Lower lobe of right lung (tissue), 2 donors: ENCODE measurements at regions not wholly inside any gene's neighbourhood (a gene's known extent, or its start where the extent isn't known, plus 50 kb on each side); places are given as distances from the start of the nearest gene placed in this dataset.

Source experiments
- ATAC-seq, 2 donors: fragments of 200-7000 bp; cut with Tn5 transposase; one replicate each; pipeline ENCODE4 v1.9.1; 2020 to 2022; ENCODE audit warnings: mild to moderate bottlenecking in 2 of 2, moderate library complexity in 2 of 2
- DNase-seq: peaks from one replicate; pipeline ENCODE4 v3.0.0-alpha.2; 2020
- H3K27ac ChIP-seq: fragments of 200-600 bp; one replicate; pipeline ENCODE4 v1.8.0; 2022
- H3K27me3 ChIP-seq: fragments of 200-600 bp; one replicate; pipeline ENCODE4 v1.8.0; 2022; ENCODE audit warnings: low read depth
- H3K36me3 ChIP-seq: fragments of 200-600 bp; one replicate; pipeline ENCODE4 v1.8.0; 2022; ENCODE audit warnings: mild to moderate bottlenecking
- H3K4me1 ChIP-seq: fragments of 200-600 bp; one replicate; pipeline ENCODE4 v1.8.0; 2022
- H3K4me3 ChIP-seq: fragments of 200-600 bp; one replicate; pipeline ENCODE4 v1.8.0; 2022; ENCODE audit warnings: mild to moderate bottlenecking
- H3K9me3 ChIP-seq: fragments of 200-600 bp; one replicate; pipeline ENCODE4 v1.8.0; 2022
- CTCF ChIP-seq: fragments of 200-600 bp; IDR thresholded peaks from one replicate; pipeline ENCODE4 v1.8.0; 2022; ENCODE audit warnings: antibody characterized with exemption, mild to moderate bottlenecking
- intact Hi-C: fragments of 100-400 bp; cut with DNase I; formaldehyde crosslinking; loops from one replicate; pipeline ENCODE4 v1.11.0; 2022
- donor health status: DM: no; HTN: yes; CAD: no; lungs with severe emphysema.

- no peak for TF ChIP-seq CTCF
- ATAC-seq, result no peak
These were observed 571.7 kb upstream of the LRFN5 start for GRCh38 chr14:41034969-41035368.

GRCh38 chr14:41022932-41023331 lies 583.7 kb upstream of the LRFN5 start:
- Histone ChIP-seq H3K4me1 (no peaks in the 10 kb centered on the region), H3K4me3 (no peak overlapping the region), H3K9me3 (no peaks in the 10 kb centered on the region), H3K27me3 (no peaks in the 10 kb centered on the region), H3K27ac (no peak overlapping the region), H3K36me3 (no peaks in the 10 kb centered on the region)
- no peak for TF ChIP-seq CTCF
- intact Hi-C loops, result no loop called here
- no peak for ATAC-seq
- no peak for DNase-seq

More at GRCh38 chr14:41034969-41035368, 571.7 kb upstream of the LRFN5 start:
- H3K36me3 ChIP-seq, result no peaks in the 10 kb centered on the region
- H3K9me3 ChIP-seq, result no peaks in the 10 kb centered on the region
- DNase-seq, result no peak
- intact Hi-C loops, result no loop called here
- H3K27ac ChIP-seq, result no peak overlapping the region
- H3K27me3 ChIP-seq, result no peaks in the 10 kb centered on the region
- H3K4me1 ChIP-seq, result no peaks in the 10 kb centered on the region
- H3K4me3 ChIP-seq, result no peak overlapping the region

GRCh38 chr14:41016213-41016612 lies 590.5 kb upstream of the LRFN5 start:
- Histone ChIP-seq H3K36me3 (no peaks in the 10 kb centered on the region), H3K27me3 (no peaks in the 10 kb centered on the region), H3K27ac (no peak overlapping the region), H3K4me1 (no peaks in the 10 kb centered on the region), H3K9me3 (no peaks in the 10 kb centered on the region), H3K4me3 (no peak overlapping the region)
- no peak for TF ChIP-seq CTCF
- intact Hi-C loops, result no loop called here
- ATAC-seq, result no peak
- DNase-seq, result no peak

- Histone ChIP-seq H3K4me1 (no peaks in the 10 kb centered on the region), H3K9me3 (no peaks in the 10 kb centered on the region), H3K27me3 (no peaks in the 10 kb centered on the region), H3K27ac (no peak overlapping the region), H3K4me3 (no peak overlapping the region), H3K36me3 (no peaks in the 10 kb centered on the region)
- intact Hi-C loops, result no loop called here
- no peak for TF ChIP-seq CTCF
- DNase-seq (no peak), ATAC-seq (no peak)
These were observed 606.3 kb upstream of the LRFN5 start for GRCh38 chr14:41000350-41000749.

GRCh38 chr14:40989260-40989659 lies 617.4 kb upstream of the LRFN5 start:
- H3K36me3 ChIP-seq, result no peaks in the 10 kb centered on the region
- H3K9me3 ChIP-seq, result peaks cover 4% of the 10 kb centered on the region
- TF ChIP-seq CTCF, result no peak
- no peak overlapping the region for H3K4me3 ChIP-seq
- no peaks in the 10 kb centered on the region for H3K27me3 ChIP-seq
- intact Hi-C loops, result no loop called here
- H3K27ac ChIP-seq, result no peak overlapping the region
- H3K4me1 ChIP-seq, result no peaks in the 10 kb centered on the region
- ATAC-seq (no peak), DNase-seq (no peak)

- DNase-seq, result no peak
- Histone ChIP-seq H3K36me3 (no peaks in the 10 kb centered on the region), H3K27me3 (no peaks in the 10 kb centered on the region), H3K9me3 (peaks cover 4% of the 10 kb centered on the region), H3K4me3 (no peak overlapping the region), H3K27ac (no peak overlapping the region), H3K4me1 (no peaks in the 10 kb centered on the region)
- no peak for ATAC-seq
- TF ChIP-seq CTCF, result no peak
- intact Hi-C loops, result no loop called here
These were observed 619.2 kb upstream of the LRFN5 start for GRCh38 chr14:40987481-40987880.
